ENCODE measurements at regions not wholly inside any gene's neighbourhood (a gene's known extent, or its start where the extent isn't known, plus 50 kb on each side); places are given as distances from the start of the nearest gene placed in this dataset.
"Not testable (repeated sequence)": the region's sequence is repeated elsewhere in the genome, so short reads cannot be mapped to it uniquely, and the experiment has no call there.

- intact Hi-C loops (cut with DNase I); ATAC-seq (ENCODE audit: poor library complexity): not testable (repeated sequence)
Observed at GRCh38 chr15:34653326-34653725, 69.9 kb upstream of the GOLGA8B start.

GRCh38 chr15:34652726-34653033, 69.2 kb upstream of the GOLGA8B start:
- intact Hi-C loops (cut with DNase I), result no loop called here
- no peak for DNase-seq
- ATAC-seq (ENCODE audit: poor library complexity), result no peak

More at GRCh38 chr15:34653326-34653725, 69.9 kb upstream of the GOLGA8B start:
- DNase-seq, result not testable (repeated sequence)

- ATAC-seq (ENCODE audit: poor library complexity) (no peak), DNase-seq (no peak)
- intact Hi-C loops (cut with DNase I), result no loop called here
Observed at GRCh38 chr15:34651997-34652725, 68.7 kb upstream of the GOLGA8B start.

- intact Hi-C loops (cut with DNase I), result no loop called here
- DNase-seq (no peak), ATAC-seq (ENCODE audit: poor library complexity) (no peak)
Observed at GRCh38 chr15:34650177-34650576, 66.7 kb upstream of the GOLGA8B start.

- intact Hi-C loops (cut with DNase I), result no loop called here
- DNase-seq, result no peak
Observed at GRCh38 chr15:34648294-34648631, 64.8 kb upstream of the GOLGA8B start.

GRCh38 chr15:34647569-34648293, 64.3 kb upstream of the GOLGA8B start:
- ATAC-seq (ENCODE audit: poor library complexity), result no peak
- intact Hi-C loops (cut with DNase I), result no loop called here

More at GRCh38 chr15:34648294-34648631, 64.8 kb upstream of the GOLGA8B start:
- ATAC-seq (ENCODE audit: poor library complexity), result no peak

GRCh38 chr15:34646918-34647317, 63.5 kb upstream of the GOLGA8B start:
- intact Hi-C loops (cut with DNase I), result no loop called here
- no peak for ATAC-seq (ENCODE audit: poor library complexity)
- DNase-seq, result no peak

More at GRCh38 chr15:34647569-34648293, 64.3 kb upstream of the GOLGA8B start:
- no peak for DNase-seq

- DNase-seq, result no peak
- ATAC-seq (ENCODE audit: poor library complexity), result no peak
- intact Hi-C loops (cut with DNase I), result no loop called here
Observed at GRCh38 chr15:34644851-34645250, 61.4 kb upstream of the GOLGA8B start.

- intact Hi-C loops (cut with DNase I), result no loop called here
- ATAC-seq (ENCODE audit: poor library complexity) (no peak), DNase-seq (no peak)
Observed at GRCh38 chr15:34644061-34644460, 60.6 kb upstream of the GOLGA8B start.

GRCh38 chr15:34642247-34642646, 58.8 kb upstream of the GOLGA8B start:
- intact Hi-C loops (cut with DNase I), result no loop called here
- ATAC-seq (ENCODE audit: poor library complexity) (no peak), DNase-seq (no peak)

- no peak for ATAC-seq (ENCODE audit: poor library complexity)
- intact Hi-C loops (cut with DNase I), result no loop called here
- DNase-seq, result no peak
Observed at GRCh38 chr15:34640661-34641060, 57.2 kb upstream of the GOLGA8B start.

- no peak for ATAC-seq (ENCODE audit: poor library complexity)
- intact Hi-C loops (cut with DNase I), result no loop called here
Observed at GRCh38 chr15:34637305-34637704, 53.9 kb upstream of the GOLGA8B start.

GRCh38 chr15:34633602-34634001, 50.2 kb upstream of the GOLGA8B start:
- intact Hi-C loops (cut with DNase I); ATAC-seq (ENCODE audit: poor library complexity); DNase-seq: not testable (repeated sequence)

More at GRCh38 chr15:34637305-34637704, 53.9 kb upstream of the GOLGA8B start:
- no peak for DNase-seq

Measured in Right ventricle myocardium superior (tissue), 1 donor.